ENCODE measurements at regions not wholly inside any gene's neighbourhood (a gene's known extent, or its start where the extent isn't known, plus 50 kb on each side); places are given as distances from the start of the nearest gene placed in this dataset.

DNA sequence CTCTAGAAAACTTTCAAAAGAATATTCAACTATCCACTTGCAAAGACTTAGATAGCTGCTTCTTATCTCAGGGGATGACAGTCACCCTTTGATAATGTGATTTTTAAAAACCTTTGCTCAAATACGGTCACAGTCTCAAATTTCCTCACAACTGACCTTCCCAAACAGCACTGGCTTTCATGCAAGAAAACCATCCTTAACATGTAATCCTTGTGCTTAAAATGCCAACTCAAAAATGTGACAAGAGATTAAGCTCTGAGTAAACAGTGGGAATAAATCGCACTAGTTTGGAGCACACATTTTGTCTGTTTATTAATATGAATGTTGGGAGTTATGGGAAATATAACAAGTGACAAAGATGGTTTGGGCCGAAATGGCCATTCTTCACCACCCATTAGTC lies 87.5 kb upstream of the CCBE1 start:
- H3K9me3 ChIP-seq (ENCODE audit: control insufficient read depth, insufficient read depth, low read length) = no peaks in the 10 kb centered on the region
- H3K27me3 ChIP-seq (ENCODE audit: control insufficient read depth, insufficient read depth, low read length) = peaks cover 3% of the 10 kb centered on the region
- H3K4me3 ChIP-seq (ENCODE audit: low read depth, low read length) = no peak overlapping the region
- WGBS (ENCODE audit: insufficient coverage) = 88% methylated on average over 1 of the region's 3 CpGs
- no peak overlapping the region for H3K27ac ChIP-seq (ENCODE audit: low read depth, low read length)
- no peaks in the 10 kb centered on the region for H3K4me1 ChIP-seq (ENCODE audit: control insufficient read depth, insufficient read depth, low read length)
- no peak for DNase-seq (ENCODE audit: low read depth in 4 of 6, low spot score in 6 of 6)
- no peaks in the 10 kb centered on the region for H3K36me3 ChIP-seq (ENCODE audit: control insufficient read depth, insufficient read depth, low read length)

DNA sequence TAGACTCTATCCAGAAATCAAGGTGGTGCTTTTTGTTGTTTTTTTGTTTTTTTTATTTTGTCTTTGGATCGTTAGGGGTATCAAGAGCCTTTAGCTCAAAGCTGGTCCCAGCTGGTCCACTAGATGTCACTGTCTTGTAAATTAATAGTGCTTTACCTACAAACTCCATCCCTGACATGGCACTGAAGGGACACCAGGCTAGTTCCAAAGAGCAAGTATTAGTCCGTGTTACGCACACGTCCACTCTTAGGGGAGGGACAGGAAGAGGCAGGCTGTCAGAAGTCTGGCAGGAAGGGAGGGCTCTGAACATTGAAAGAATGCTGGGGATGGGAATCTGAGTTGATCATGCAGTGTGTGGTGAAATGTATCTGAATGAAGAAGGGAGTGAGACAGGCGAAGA lies 85.9 kb upstream of the CCBE1 start:
- Histone ChIP-seq H3K4me3 (ENCODE audit: low read depth, low read length) (no peak overlapping the region), H3K9me3 (ENCODE audit: control insufficient read depth, insufficient read depth, low read length) (no peaks in the 10 kb centered on the region), H3K27me3 (ENCODE audit: control insufficient read depth, insufficient read depth, low read length) (peaks cover 3% of the 10 kb centered on the region), H3K27ac (ENCODE audit: low read depth, low read length) (no peak overlapping the region), H3K36me3 (ENCODE audit: control insufficient read depth, insufficient read depth, low read length) (no peaks in the 10 kb centered on the region), H3K4me1 (ENCODE audit: control insufficient read depth, insufficient read depth, low read length) (no peaks in the 10 kb centered on the region)
- DNase-seq (ENCODE audit: low read depth in 4 of 6, low spot score in 6 of 6) = peak in 5 of 6 donors; percentile 4 to 45 (median 6)
- WGBS (ENCODE audit: insufficient coverage) = 45% methylated on average over 4 of the region's 5 CpGs

DNA sequence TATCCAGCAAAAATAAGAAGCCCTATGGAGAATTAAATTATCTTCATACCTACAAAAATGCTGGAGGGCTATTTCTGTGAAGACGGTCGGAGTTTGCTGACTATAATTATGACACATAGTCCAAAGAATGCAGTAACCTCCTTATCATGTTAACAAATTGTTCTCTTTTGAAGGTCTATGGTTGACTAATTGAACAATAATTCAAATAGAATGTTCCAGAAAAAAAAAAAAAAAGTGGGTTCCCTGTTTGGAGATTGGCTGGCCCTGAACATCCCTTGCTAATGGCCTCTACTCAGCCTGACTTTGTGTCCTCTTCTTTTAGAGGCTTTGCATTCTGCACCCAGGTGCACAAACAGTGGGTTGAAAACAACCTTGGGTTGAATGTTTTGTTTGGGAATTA lies 82.8 kb upstream of the CCBE1 start:
- peak in 1 of 6 donors; percentile 24 for DNase-seq (ENCODE audit: low read depth in 4 of 6, low spot score in 6 of 6)
- no CpG with 5 or more reads among the region's 2 CpGs for WGBS (ENCODE audit: insufficient coverage)

DNA sequence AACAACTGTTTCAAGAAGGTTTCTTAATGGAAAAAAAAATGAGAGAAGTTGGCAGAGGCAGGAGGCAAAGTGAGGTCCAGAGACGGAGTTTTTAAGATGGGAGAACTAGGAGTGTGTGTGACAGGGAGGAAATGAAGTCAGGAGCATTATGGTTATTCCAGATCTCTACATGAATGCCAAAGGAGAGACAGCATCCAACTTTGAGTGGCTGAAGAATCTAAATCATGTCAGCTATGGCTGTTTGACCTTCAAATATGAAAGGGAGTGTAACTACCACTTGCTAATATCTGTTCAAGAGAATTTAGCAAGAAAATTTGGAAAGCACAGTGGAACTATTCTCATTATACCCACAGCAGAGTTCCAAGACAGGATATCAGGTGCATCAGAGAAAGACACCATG lies 81.2 kb upstream of the CCBE1 start:
- Histone ChIP-seq H3K9me3 (ENCODE audit: control insufficient read depth, insufficient read depth, low read length) (no peaks in the 10 kb centered on the region), H3K27me3 (ENCODE audit: control insufficient read depth, insufficient read depth, low read length) (peaks cover under 1% of the 10 kb centered on the region), H3K4me1 (ENCODE audit: control insufficient read depth, insufficient read depth, low read length) (no peaks in the 10 kb centered on the region), H3K27ac (ENCODE audit: low read depth, low read length) (no peak overlapping the region), H3K36me3 (ENCODE audit: control insufficient read depth, insufficient read depth, low read length) (no peaks in the 10 kb centered on the region), H3K4me3 (ENCODE audit: low read depth, low read length) (no peak overlapping the region)
- no peak for DNase-seq (ENCODE audit: low read depth in 4 of 6, low spot score in 6 of 6)
- WGBS (ENCODE audit: insufficient coverage) = 80% methylated on average over 1 of the region's 1 CpG

More for the DNA sequence above, 82.8 kb upstream of the CCBE1 start:
- no peak overlapping the region for H3K4me3 ChIP-seq (ENCODE audit: low read depth, low read length)
- no peaks in the 10 kb centered on the region for H3K4me1 ChIP-seq (ENCODE audit: control insufficient read depth, insufficient read depth, low read length)
- no peaks in the 10 kb centered on the region for H3K36me3 ChIP-seq (ENCODE audit: control insufficient read depth, insufficient read depth, low read length)
- H3K27ac ChIP-seq (ENCODE audit: low read depth, low read length) = no peak overlapping the region
- H3K27me3 ChIP-seq (ENCODE audit: control insufficient read depth, insufficient read depth, low read length) = peaks cover 3% of the 10 kb centered on the region
- no peaks in the 10 kb centered on the region for H3K9me3 ChIP-seq (ENCODE audit: control insufficient read depth, insufficient read depth, low read length)

DNA sequence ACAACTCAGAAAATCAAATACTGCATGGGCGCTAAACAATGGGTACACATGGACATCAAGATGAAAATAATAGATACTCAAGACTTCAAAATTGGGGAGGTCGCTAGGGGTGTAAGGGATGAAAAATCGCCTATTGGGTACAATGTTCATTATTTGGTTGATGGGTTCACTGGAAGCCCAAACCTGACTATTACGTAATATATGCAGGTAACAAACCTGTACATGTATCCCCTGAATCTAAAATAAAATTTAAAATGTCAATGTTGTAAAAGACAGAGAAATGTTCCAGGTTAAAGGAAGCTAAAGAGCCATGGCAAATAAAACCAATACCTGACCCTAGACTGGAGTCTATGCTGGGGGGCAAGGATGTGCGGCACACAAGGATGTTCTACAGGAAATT lies 80.4 kb upstream of the CCBE1 start:
- Histone ChIP-seq H3K4me1 (ENCODE audit: control insufficient read depth, insufficient read depth, low read length) (no peaks in the 10 kb centered on the region), H3K27ac (ENCODE audit: low read depth, low read length) (no peak overlapping the region), H3K27me3 (ENCODE audit: control insufficient read depth, insufficient read depth, low read length) (no peaks in the 10 kb centered on the region), H3K9me3 (ENCODE audit: control insufficient read depth, insufficient read depth, low read length) (no peaks in the 10 kb centered on the region), H3K4me3 (ENCODE audit: low read depth, low read length) (no peak overlapping the region), H3K36me3 (ENCODE audit: control insufficient read depth, insufficient read depth, low read length) (no peaks in the 10 kb centered on the region)
- DNase-seq (ENCODE audit: low read depth in 4 of 6, low spot score in 6 of 6) = no peak
- no CpG with 5 or more reads among the region's 5 CpGs for WGBS (ENCODE audit: insufficient coverage)

DNA sequence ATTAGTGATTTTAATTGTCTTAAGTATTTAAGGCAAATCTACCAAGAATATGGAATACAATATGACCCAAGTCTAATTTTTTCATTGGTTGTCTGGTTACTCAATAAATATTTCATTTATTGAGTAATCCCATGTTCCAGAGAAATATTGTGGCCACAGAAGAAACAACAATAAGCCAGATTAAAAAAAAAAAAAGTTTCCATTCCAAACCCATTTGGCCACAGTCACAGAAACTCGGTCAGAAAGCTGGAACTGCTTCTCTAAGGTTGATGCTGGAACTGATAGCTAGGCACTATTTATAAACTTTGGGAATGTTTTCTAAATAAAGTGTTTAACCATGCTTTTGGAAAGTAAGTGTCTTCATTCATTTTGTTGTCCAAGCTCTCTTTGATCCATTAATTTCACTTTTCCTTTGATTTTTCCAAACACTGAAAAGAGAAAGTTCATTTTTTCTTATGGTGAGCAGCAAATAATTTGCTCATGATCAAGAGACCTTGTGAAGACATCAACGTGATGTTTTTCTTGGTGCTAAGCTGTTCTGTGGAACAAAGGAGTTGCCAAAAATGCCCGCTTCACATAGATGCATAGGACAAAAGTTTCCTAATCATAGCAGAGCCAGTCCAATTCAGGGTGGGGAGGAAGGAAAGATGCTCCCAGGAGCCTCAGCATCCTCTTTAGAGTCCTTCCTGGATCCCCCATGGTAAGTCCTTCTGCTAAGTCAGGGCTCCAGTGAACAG lies 72.1 kb upstream of the CCBE1 start:
- Histone ChIP-seq H3K9me3 (ENCODE audit: control insufficient read depth, insufficient read depth, low read length) (no peaks in the 10 kb centered on the region), H3K27me3 (ENCODE audit: control insufficient read depth, insufficient read depth, low read length) (no peaks in the 10 kb centered on the region), H3K36me3 (ENCODE audit: control insufficient read depth, insufficient read depth, low read length) (no peaks in the 10 kb centered on the region), H3K4me3 (ENCODE audit: low read depth, low read length) (no peak overlapping the region), H3K4me1 (ENCODE audit: control insufficient read depth, insufficient read depth, low read length) (no peaks in the 10 kb centered on the region), H3K27ac (ENCODE audit: low read depth, low read length) (no peak overlapping the region)
- no peak for DNase-seq (ENCODE audit: low read depth in 4 of 6, low spot score in 6 of 6)
- WGBS (ENCODE audit: insufficient coverage) = 60% methylated on average over 1 of the region's 3 CpGs

DNA sequence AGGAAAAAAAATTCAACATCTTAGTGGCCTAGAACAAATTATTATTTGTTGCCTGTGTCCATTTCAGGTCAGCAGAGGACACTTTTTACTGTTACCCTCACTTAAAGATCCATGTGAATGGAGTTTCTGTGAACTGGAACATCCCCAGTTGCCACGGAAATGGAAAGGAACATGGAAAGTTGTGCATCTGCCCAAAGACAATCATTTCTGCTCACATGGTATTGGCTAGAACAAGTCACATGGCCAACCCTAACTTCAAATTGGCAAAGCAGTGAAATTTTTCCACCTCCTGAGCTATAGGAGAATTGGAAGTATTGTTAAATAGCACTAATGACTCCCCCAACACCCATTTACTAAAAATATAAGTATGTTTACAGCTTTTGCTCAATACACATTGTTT lies 71.2 kb upstream of the CCBE1 start:
- DNase-seq (ENCODE audit: low read depth in 4 of 6, low spot score in 6 of 6) = no peak
- WGBS (ENCODE audit: insufficient coverage) = no CpG with 5 or more reads among the region's 1 CpG

DNA sequence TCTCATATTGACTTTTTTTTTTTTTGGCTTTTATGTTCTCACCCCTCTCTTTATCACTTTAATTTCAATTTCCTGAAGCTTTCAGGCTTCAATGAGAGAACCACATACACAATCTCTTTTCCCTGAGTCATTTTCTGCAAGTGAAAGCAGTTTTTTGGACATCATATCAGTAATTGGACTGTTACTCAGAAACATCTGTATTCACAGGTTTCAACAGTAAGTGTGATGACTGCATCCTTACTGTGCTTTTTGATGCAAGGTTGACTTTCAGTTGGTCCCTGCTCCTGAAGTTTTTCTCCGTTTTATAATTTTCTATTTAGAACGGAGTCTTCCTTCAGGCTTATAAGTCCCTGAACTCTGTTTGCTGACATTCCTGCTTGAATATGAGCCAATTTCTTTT lies 70.5 kb upstream of the CCBE1 start:
- DNase-seq (ENCODE audit: low read depth in 4 of 6, low spot score in 6 of 6) = peak in 1 of 6 donors; percentile 59
- H3K36me3 ChIP-seq (ENCODE audit: control insufficient read depth, insufficient read depth, low read length) = no peaks in the 10 kb centered on the region
- H3K4me3 ChIP-seq (ENCODE audit: low read depth, low read length) = no peak overlapping the region
- 86% methylated on average over 1 of the region's 2 CpGs for WGBS (ENCODE audit: insufficient coverage)
- H3K4me1 ChIP-seq (ENCODE audit: control insufficient read depth, insufficient read depth, low read length) = no peaks in the 10 kb centered on the region
- H3K27me3 ChIP-seq (ENCODE audit: control insufficient read depth, insufficient read depth, low read length) = no peaks in the 10 kb centered on the region
- H3K27ac ChIP-seq (ENCODE audit: low read depth, low read length) = no peak overlapping the region
- no peaks in the 10 kb centered on the region for H3K9me3 ChIP-seq (ENCODE audit: control insufficient read depth, insufficient read depth, low read length)

More for the DNA sequence above, 71.2 kb upstream of the CCBE1 start:
- Histone ChIP-seq H3K9me3 (ENCODE audit: control insufficient read depth, insufficient read depth, low read length) (no peaks in the 10 kb centered on the region), H3K27ac (ENCODE audit: low read depth, low read length) (no peak overlapping the region), H3K36me3 (ENCODE audit: control insufficient read depth, insufficient read depth, low read length) (no peaks in the 10 kb centered on the region), H3K27me3 (ENCODE audit: control insufficient read depth, insufficient read depth, low read length) (no peaks in the 10 kb centered on the region), H3K4me1 (ENCODE audit: control insufficient read depth, insufficient read depth, low read length) (no peaks in the 10 kb centered on the region), H3K4me3 (ENCODE audit: low read depth, low read length) (no peak overlapping the region)

DNA sequence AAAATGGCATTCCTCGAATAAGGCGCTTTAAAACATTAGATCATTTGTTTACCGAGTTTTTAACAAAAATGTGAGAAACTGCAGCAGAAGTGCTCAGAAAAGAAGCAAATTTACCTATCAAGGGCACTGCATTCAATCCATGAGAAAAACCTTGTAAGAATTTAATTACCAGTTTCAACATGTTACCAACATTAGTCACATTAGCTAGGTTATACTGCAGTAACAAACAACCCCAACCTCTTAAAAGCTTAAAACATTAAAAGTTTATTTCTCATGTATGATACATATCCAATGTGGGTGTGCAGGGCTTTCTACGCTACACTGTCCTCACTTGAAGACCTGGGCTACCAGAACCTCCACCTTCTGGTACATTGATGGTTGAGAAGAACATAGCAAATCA lies 68.1 kb upstream of the CCBE1 start:
- H3K27ac ChIP-seq (ENCODE audit: low read depth, low read length) = no peak overlapping the region
- no peak overlapping the region for H3K4me3 ChIP-seq (ENCODE audit: low read depth, low read length)
- WGBS (ENCODE audit: insufficient coverage) = 95% methylated on average over 3 of the region's 4 CpGs
- H3K9me3 ChIP-seq (ENCODE audit: control insufficient read depth, insufficient read depth, low read length) = no peaks in the 10 kb centered on the region
- H3K27me3 ChIP-seq (ENCODE audit: control insufficient read depth, insufficient read depth, low read length) = no peaks in the 10 kb centered on the region
- no peaks in the 10 kb centered on the region for H3K4me1 ChIP-seq (ENCODE audit: control insufficient read depth, insufficient read depth, low read length)
- DNase-seq (ENCODE audit: low read depth in 4 of 6, low spot score in 6 of 6) = no peak
- H3K36me3 ChIP-seq (ENCODE audit: control insufficient read depth, insufficient read depth, low read length) = no peaks in the 10 kb centered on the region

DNA sequence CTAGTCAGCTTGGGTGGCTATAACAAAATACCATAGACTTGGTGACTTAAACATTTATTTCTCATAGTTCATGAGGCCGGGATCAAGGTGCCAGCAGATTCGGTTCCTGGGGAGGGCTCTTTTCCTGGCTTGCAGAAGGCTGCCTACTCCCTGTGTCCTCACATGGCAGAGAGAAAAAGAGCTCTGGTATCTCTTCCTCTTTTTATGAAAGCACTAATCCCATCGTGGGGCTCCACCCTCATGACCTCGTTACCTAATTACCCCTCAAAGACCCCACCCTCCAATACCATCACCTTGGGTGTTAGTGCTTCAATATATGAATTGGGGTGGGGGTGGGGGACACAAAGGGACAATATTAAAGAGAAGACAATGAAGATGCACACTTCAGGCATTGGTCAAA lies 67.1 kb upstream of the CCBE1 start:
- Histone ChIP-seq H3K4me1 (ENCODE audit: control insufficient read depth, insufficient read depth, low read length) (no peaks in the 10 kb centered on the region), H3K27ac (ENCODE audit: low read depth, low read length) (no peak overlapping the region), H3K9me3 (ENCODE audit: control insufficient read depth, insufficient read depth, low read length) (no peaks in the 10 kb centered on the region), H3K27me3 (ENCODE audit: control insufficient read depth, insufficient read depth, low read length) (no peaks in the 10 kb centered on the region), H3K4me3 (ENCODE audit: low read depth, low read length) (no peak overlapping the region), H3K36me3 (ENCODE audit: control insufficient read depth, insufficient read depth, low read length) (no peaks in the 10 kb centered on the region)
- 100% methylated on average over 2 of the region's 4 CpGs for WGBS (ENCODE audit: insufficient coverage)
- no peak for DNase-seq (ENCODE audit: low read depth in 4 of 6, low spot score in 6 of 6)
